ENCODE measurements at regions not wholly inside any gene's neighbourhood (a gene's known extent, or its start where the extent isn't known, plus 50 kb on each side); places are given as distances from the start of the nearest gene placed in this dataset.

DNA sequence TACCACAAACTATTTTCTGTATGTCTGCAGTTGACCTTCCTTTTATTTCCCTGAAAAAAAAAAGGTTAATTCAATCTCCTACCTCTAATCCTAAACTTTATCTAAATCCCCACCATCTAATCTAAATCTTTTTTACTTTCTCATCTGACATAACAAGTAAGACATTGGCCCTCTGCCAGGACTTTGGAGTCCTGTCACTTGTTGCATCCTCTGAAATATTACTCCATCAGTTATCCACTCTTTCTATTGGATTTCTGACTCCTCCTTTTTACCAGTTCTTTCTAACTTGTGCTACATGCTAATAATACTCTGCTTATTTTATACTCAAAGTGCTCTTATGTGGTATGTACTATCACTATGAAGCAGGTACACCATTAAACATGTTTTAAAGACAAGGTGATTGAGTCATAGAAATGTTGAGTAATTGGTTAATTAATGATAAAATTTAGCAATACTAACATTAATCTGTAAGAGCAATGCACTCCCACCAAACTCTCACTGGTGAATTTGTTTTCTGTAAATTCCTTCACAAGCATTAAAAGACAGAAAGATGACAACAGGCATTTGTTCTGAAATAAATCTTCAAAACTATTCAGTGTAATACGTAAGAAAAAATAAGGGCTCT lies 914.2 kb upstream of the RAG2 start:
- TF ChIP-seq, protein P1, sequence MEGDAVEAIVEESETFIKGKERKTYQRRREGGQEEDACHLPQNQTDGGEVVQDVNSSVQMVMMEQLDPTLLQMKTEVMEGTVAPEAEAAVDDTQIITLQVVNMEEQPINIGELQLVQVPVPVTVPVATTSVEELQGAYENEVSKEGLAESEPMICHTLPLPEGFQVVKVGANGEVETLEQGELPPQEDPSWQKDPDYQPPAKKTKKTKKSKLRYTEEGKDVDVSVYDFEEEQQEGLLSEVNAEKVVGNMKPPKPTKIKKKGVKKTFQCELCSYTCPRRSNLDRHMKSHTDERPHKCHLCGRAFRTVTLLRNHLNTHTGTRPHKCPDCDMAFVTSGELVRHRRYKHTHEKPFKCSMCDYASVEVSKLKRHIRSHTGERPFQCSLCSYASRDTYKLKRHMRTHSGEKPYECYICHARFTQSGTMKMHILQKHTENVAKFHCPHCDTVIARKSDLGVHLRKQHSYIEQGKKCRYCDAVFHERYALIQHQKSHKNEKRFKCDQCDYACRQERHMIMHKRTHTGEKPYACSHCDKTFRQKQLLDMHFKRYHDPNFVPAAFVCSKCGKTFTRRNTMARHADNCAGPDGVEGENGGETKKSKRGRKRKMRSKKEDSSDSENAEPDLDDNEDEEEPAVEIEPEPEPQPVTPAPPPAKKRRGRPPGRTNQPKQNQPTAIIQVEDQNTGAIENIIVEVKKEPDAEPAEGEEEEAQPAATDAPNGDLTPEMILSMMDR (IDR thresholded peaks at IDR 0.05) = no peak
- no peak for TF ChIP-seq POLR2A (IDR thresholded peaks at IDR 0.05)

Data from uterus (tissue), 2 donors.